Fibroblast of villous mesenchyme (primary cell): ENCODE measurements at regions not wholly inside any gene's neighbourhood (a gene's known extent, or its start where the extent isn't known, plus 50 kb on each side); places are given as distances from the start of the nearest gene placed in this dataset.

Source experiments
- DNase-seq: peaks from one replicate; pipeline ENCODE4 v3.0.0-alpha.2; 2010; ENCODE audit warnings: low read depth
- H3K4me3 ChIP-seq: 2 replicates; pipeline ENCODE4 v1.5.1; 2011; ENCODE audit warnings: low read depth, mild to moderate bottlenecking, low read length
- CTCF ChIP-seq: IDR thresholded peaks from 2 replicates; pipeline ENCODE4 v1.5.1; 2012; ENCODE audit warnings: low read depth, mild to moderate bottlenecking, low read length; ENCODE audit not compliant: insufficient read depth

- DNase-seq, result peak; percentile 21
- H3K4me3 ChIP-seq, result no peak overlapping the region
- no peak for TF ChIP-seq CTCF
These were observed 475.2 kb upstream of the WSB1 start for GRCh38 chr17:26818736-26819135.
